ENCODE measurements at regions not wholly inside any gene's neighbourhood (a gene's known extent, or its start where the extent isn't known, plus 50 kb on each side); places are given as distances from the start of the nearest gene placed in this dataset.
"Not testable (repeated sequence)": the region's sequence is repeated elsewhere in the genome, so short reads cannot be mapped to it uniquely, and the experiment has no call there.

DNA sequence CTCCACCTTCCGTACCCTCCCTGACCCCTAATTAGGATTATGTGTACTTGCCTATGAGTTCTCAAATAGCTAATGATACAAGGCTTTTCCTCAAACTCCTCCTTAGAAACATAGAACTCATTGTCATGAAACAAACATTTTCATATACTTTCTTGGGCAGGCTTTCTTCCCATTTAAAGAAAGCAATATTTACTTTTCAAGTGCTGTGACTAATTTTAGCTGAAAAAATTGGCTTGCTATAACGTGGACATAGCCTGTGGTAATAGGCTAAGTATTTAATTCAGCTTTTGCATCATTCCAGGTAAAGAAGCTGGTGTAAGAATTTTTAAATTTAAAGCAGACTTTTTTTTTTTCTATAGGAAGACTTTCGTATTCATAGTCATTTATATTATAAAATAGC, 208.7 kb downstream of the SOX2 start:
- no peak for DNase-seq (ENCODE audit: low read depth in 2 of 2)

DNA sequence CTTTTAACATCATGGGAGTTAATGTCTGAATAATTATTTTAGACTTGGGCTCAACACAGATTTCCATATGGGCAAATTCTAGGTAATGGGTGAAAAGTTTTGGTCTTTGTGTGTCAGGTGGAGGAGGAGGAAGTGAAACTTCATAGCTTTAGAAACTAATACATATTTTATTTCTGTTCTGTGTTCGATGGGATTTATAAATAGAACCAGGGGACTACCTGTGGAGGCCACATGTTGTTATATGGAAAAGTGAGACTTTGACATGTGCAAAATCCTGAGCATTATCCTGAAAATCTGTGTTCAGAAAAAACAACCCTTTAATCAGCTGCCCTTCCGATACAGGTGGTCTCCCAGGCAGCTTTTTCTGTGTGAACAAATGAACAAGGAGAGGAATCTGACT, 209.5 kb downstream of the SOX2 start:
- DNase-seq (ENCODE audit: low read depth in 2 of 2): no peak

DNA sequence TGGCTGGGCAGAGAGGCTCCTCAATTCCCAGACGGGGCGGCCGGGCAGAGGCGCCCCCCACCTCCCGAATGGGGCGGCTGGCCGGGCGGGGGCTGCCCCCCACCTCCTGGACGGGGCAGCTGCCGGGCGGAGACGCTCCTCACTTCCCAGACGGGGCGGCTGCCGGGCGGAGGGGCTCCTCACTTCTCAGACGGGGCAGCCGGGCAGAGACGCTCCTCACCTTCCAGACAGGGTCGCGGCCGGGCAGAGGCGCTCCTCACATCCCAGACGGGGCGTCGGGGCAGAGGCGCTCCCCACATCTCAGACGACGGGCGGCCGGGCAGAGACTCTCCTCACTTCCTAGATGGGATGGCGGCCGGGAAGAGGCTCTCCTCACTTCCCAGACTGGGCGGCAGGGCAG, 214.1 kb downstream of the SOX2 start:
- not testable (repeated sequence) for DNase-seq (ENCODE audit: low read depth in 2 of 2)

DNA sequence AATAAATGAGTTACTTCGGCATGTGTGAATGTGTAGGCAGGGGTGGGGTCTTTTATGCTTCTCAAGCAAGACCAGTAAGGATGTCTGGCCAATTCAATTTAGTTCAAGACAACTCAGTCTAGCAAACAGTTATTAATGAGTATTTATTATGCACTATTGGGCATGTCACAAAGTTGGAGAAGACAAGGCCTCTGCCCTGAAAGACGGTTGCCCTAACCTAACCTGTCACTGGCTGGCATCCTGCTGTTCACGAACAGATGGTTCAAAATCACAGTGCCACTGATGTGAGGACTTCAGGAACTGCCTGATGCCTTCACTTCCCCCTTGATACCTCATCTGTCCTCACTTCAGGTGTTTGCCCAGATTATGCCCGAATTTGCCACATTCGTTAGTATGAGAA, 217.8 kb downstream of the SOX2 start:
- DNase-seq (ENCODE audit: low read depth in 2 of 2): no peak

DNA sequence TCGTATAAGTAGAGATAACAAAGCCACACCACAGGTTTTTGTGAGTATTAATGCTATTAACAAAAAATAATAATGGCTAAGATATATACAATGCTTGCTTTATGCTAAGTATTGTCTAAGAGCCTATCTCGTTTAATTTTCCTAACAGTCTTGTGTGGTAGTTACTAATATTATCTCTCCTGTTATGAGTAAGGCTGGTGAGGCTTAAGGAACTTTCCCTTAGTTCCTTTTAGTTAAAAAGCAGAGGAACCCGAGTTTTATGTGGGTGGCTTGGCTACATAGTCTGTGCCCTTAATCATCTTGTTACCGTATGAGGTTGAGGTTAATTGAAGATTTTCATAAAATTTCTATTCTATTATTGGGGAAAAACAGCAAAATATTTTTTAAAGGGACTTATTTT, 218.4 kb downstream of the SOX2 start:
- DNase-seq (ENCODE audit: low read depth in 2 of 2): no peak

DNA sequence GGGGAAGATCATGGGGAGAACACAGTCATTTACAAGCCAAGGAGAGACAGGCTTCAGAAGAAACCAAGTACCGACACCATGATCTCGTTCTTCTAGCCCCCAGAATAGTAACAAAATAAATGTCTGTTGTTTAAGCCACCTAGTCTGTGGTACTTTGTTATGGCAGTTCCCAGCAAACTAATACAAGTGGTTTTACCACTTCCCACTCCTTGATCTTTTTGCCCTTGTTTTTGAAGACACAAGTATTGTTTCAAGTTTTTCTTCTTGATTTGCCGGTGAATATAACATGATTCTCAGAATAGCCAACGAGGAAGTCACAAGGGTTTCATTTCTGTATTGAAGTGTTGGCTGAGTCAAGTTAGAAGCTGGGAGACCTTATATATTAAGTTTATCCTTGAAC, 220.3 kb downstream of the SOX2 start:
- DNase-seq (ENCODE audit: low read depth in 2 of 2): no peak

DNA sequence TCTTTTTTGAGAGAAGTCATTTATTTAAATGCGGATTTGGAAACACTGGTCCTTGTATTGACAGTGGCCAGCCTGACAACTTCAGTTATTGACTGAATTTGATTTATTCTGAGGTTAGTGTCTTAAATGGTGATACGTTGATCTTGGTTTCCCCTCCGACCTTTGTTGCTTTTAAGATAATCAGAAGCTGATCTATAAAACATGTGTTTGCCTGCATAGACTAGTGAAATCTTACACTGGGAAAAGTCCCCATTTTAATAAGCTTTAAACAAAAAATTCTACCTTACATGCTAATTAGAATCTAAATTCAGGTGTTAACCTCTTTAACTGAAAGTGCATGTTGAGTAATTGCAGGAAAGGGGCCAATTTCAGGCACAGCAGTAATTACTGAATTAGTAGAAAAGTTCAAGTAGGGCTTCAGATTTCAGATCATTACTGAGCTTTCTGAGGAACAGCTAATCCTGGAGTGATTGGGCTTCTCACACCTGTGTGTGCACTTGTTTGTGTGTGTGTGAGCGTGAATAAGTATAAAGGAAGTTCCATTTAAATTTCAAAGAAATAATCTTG, 221.4 kb downstream of the SOX2 start:
- no peak for DNase-seq (ENCODE audit: low read depth in 2 of 2)

DNA sequence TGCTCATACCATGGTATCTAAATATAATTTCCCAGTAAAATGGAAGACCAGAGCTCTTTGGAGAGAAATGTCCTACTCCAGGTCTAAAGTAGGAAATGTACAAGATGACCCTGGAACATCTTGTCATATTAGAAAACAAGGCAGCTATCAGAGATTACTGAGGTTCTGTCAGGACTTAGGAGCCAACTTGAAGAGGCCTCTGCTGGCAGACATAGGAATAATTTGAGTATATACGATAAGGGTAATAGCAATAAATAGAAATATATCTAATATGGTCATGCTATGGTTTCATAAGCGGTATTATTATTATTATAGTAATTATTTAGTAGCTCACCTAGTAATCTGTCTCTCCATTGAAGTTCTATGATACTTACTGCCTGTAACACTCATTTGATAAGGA, 224.2 kb downstream of the SOX2 start:
- DNase-seq (ENCODE audit: low read depth in 2 of 2): no peak

DNA sequence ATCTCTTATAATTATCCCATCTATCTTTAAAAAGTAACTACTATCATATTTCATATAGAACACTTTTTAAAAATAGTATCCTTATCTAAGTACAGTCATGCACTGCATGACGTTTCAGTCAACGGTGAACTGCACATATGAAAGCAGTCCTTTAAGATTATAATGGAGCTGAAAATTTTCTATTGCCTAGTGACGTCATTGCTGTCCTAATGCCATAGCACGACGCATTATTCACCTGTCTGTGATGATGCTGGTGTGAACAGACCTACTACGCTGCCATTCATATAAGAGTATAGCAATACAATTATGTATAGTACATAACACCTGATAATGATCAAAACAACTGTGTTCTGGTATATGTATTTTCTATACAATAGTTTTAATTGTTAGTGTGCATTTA, 225.0 kb downstream of the SOX2 start:
- DNase-seq (ENCODE audit: low read depth in 2 of 2): no peak

DNA sequence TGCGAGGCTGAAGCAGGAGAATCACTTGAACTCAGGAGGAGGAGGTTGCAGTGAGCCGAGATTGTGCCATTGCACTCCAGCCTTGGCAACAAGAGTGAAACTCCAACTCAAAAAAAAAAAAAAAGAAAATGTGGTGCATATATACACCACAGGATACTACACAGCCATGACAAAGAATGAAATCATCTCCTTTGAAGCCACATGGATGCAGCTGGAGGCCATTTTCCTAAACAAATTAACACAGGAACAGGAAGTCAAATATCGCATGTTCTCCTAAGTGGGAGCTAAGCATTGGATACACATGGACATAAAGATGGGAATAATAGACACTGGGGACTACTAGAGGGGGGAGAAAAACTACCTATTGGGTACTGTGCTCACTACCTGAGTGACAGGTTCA, 226.9 kb downstream of the SOX2 start:
- DNase-seq (ENCODE audit: low read depth in 2 of 2): not testable (repeated sequence)

DNA sequence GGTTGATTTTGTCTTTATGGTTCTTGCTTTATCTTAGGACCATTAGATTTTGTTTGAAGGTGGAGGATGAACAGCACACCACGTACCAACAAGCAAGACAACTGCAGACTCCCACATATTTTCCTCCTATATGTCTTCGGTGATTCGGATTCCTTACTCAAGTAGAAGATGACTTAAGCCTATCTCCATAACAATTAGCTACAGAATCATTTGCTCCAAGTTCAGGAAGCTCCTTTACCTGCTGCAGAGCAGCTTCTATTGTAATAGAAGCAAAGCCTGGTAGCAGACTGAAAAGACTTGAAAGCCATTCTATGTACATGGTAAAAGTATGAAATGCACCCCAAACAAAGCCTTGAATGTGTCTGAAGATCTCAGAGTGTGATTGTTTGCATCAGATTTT, 229.0 kb downstream of the SOX2 start:
- no peak for DNase-seq (ENCODE audit: low read depth in 2 of 2)

DNA sequence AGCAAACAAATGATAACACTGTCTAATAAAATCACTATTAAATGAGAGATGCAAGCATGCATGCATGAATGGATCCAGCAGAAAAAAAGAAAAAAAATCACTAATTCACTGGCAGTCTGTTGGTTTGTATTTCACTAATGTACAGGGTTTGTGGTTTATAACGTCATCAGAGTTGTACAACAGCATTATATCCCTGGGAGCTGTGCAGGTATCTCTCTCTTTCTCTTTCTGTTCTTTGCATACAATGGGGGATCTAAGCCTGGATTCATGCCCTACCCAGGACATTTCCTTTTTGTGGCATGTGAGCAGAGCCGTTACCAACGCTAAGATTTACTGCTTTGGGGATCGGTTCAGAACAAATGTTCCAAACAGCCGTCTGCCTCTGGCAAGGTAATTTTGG, 229.5 kb downstream of the SOX2 start:
- DNase-seq (ENCODE audit: low read depth in 2 of 2): no peak

DNA sequence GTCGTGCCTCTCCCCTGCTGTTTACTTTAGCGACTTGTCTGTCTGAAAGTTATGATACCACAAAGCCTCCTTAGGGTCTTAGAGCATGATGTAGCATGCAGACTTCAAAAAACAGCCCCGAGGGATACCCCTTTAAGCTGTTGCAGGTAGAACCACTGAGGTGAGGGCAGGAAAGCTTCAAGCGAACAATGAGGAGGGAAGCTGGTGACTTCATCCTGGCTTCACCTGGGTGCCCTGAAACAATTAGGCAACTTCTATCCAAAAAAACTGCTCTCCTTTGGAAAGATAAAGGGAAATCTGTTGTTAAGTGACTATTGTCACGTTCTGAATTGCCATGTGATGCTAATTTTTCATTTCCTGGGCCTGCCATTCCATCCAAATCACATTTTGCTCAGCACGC, 231.6 kb downstream of the SOX2 start:
- no peak for DNase-seq (ENCODE audit: low read depth in 2 of 2)

DNA sequence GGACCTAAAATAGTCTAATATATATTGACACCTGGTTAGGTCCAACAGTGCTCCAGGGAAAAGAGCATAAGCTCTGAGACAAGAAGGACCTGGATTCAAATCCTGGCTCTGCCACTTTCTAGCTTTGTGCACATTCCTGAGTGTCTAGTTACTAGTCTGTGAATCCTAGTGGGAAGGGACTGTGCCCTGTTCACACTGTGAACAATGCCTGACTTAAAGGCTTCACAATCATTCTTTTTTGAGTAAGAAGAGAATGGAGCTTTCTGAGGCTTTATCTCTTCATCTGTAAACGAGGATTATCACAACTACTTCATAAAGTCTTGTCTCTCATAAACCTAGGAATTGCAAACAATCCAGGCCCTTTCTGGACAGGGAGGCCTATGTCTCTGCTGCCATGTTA, 235.9 kb downstream of the SOX2 start:
- no peak for DNase-seq (ENCODE audit: low read depth in 2 of 2)

DNA sequence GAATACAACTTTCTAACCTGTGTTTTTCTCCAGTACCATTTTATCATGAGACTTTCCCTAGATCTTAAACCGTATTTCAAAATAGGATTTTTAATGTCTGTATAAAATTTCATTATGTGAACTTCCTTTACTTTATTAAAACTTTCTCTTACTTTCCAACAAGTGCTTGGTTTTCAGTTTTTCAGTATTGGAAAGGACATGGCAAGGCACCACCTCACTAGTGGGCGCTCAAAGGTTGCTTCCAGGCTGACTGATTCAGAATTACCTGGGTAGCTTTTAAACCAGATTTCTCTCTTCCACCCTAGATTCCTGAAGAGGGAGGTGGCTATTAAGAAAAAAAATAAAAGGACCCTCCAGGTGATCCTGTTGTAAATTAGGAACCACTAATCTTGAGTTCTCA, 236.6 kb downstream of the SOX2 start:
- DNase-seq (ENCODE audit: low read depth in 2 of 2): no peak

DNA sequence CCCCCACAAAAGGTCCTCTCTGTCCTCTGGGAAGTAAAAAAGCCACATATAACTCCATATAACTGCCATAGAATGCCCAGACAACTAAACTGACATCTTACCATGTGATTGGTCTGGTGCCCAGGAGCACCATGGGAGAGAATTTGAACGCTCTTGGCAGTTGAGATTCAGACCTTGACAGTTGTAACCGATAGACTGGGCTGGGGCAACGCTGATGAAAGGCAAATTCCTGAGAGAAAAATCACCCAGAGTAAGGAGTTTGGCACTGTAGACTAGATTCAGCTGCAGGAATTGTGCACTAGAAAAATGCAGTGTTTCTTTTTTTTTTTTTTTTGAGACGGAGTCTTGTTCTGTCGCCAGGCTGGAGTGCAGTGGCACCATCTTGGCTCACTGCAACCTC, 240.5 kb downstream of the SOX2 start:
- DNase-seq (ENCODE audit: low read depth in 2 of 2): no peak

DNA sequence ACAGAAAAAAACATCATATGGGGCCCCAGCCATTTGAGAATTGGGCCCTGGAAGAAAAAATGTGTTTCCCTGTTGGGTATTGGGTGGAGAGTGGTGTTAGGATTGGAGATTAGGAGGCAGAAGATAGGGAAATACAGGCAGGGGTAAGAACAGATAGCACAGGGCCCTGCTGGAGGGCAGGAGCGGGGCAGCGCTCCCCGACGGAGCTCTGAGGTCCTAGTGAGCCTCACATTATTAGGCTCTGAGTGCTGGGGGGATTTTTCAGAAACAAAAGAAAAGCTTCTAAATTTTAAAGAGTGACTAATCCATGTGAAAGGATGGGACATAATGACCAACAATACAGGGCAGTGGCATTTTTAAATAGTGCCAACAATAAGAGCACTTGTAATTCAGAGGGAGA, 241.2 kb downstream of the SOX2 start:
- no peak for DNase-seq (ENCODE audit: low read depth in 2 of 2)

DNA sequence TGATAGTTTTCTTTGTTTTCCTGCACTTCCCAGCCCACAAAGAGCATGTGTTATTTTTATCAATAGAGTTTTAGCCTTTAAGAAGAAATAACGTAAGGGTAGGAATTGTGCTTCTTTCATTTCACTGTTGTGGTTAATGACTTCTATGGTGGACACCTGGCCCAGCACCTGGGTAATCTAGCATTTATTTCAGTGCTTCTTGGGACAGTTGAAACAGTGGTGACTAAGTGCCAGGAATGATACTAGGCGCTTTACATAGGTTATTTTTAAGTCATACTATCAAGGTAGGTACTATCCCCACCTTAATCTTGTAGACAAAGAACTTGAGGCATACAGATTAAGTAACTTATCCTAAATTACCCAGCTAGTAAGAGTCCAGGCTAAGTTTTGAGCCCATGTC, 243.8 kb downstream of the SOX2 start:
- no peak for DNase-seq (ENCODE audit: low read depth in 2 of 2)

DNA sequence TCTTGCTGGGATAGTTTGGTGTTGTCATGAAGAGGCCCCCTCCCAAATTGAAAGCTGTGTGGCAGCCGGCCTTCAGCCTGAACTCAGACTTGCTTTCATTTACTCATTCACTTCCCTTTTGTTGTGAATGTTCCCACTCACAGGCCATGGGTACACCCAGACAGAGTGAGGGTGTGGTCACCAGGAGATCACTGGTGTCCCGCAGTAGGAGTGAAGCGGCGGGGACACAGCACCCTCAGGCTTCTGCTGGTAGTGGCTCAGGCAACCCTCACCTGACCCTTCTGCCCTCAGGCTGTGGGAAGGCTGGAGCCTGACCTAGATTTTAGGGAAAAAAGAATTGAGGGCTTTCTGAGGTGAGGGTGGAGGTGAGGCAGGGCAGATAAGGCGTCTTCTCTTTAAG, 244.4 kb downstream of the SOX2 start:
- DNase-seq (ENCODE audit: low read depth in 2 of 2): no peak

DNA sequence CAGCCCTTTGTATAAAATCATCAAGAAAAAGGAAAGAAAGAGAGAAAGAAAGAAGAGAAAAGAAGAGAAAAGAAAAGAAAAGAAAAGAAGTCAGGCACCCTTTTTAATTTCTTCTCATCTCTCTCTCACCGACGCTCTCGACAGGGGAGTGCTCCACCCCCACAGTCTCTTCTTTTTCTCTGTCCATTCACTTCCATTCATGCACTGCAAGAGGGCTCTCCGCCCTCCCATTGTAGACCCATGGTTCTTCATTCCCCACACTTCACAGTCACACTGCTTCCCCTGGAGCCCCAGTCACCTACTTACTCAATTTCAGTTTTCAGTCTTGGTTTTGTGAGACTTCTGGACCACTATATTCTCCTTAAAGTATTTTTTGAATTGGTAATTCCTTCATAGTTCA, 254.7 kb downstream of the SOX2 start:
- DNase-seq (ENCODE audit: low read depth in 2 of 2): no peak

DNA sequence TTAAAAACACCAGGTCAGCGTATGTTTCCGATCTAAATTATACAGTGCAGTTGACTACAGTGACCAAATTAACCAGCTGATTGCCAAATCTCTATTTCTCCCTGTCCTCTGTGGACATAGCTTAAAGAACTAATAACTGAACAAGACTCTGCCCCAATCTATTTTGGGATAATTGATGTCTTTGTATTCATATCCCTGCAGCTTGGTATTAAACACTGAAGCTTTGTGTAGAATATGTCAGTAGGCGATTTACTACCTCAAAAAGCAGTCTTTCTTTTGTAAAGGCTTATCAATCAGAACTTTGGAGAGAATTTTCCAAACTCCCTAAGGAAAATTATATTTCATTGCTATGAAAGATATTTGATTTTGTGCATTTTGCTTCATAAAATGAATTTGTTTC, 258.2 kb downstream of the SOX2 start:
- DNase-seq (ENCODE audit: low read depth in 2 of 2): no peak

DNA sequence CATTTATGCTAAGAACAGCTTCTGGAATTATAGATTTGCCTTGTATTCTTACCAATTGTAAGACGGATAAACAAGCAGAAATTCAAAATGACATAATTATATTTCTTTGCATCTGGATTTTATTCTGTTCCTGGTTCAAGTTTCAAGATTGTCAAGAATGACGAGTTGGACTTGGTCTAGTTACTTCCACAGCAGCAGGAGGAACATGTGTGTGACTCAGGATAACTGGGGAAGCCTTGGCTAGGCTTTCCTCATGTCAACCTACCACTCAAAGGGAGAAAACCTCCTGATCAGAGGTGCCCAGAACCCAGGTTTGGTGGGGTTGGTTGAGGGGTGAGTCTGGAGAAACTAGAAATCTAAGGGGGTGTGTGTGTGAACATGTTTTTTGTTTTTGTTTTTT, 259.7 kb downstream of the SOX2 start:
- DNase-seq (ENCODE audit: low read depth in 2 of 2): no peak

DNA sequence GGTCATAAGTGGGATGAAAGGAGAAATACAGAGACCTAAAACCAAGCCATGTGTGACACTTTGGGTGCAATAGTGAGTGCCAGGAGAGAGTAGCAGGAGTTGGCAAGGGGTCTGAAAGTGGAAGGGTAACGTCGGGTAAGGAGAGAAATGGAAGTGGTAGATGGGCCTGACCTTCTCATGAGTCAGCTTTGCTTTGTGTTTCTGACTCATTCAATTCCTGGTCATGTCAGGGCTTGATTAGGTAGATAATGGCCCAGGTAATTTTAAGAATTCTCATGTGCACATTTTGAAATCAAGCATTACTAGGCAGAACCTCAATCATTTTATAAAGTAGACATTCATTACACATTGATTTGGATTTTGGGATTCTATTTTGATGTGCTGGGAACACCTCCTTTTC, 262.5 kb downstream of the SOX2 start:
- DNase-seq (ENCODE audit: low read depth in 2 of 2): no peak

DNA sequence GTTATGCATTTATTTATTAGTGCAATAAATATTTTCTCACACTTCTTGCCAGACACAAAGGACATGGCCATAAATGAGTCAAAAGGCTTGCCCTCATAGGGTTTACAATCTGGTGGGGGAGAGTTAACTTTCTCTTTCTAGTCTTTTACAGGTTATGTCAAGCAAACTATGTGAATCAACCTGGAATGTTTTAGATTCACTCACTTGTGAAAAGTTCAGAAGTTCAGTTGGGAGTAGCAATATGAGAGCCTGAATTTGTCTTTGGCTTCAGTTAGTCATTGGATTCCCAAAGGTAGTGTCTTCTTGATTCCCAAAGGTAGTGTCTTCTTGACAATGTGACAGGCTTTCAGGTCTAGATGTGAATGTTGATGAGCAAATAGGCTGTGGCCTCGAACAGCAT, 264.8 kb downstream of the SOX2 start:
- no peak for DNase-seq (ENCODE audit: low read depth in 2 of 2)

DNA sequence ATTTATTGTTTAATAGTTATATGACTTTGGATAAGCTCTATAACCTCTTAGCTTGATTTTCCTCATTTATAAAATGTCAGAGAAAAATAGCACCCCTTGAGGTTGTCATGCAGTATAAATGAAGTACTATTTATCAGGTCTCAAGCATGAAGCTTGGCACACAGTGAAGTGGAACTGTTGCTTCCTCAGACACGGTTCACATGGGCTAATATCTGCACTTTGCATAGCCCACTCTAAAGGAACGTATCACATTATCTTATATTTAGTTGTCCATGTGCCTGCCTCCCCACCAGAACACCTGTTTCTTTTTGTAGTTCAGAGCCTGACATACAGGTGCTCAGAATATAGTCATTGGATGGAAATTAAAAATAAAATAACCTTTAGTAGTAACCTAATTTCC, 273.7 kb downstream of the SOX2 start:
- no peak for DNase-seq (ENCODE audit: low read depth in 2 of 2)
